ENCODE measurements at regions not wholly inside any gene's neighbourhood (a gene's known extent, or its start where the extent isn't known, plus 50 kb on each side); places are given as distances from the start of the nearest gene placed in this dataset.

- H3K27ac ChIP-seq (ENCODE audit: insufficient read depth, low read depth, low read length): no peak overlapping the region
- H3K9me1 ChIP-seq (replicated peaks; ENCODE audit: control insufficient read depth, extremely low read depth, insufficient read depth, low read length): no peaks in the 10 kb centered on the region
- ChIA-PET POLR2A (no interaction called here), CTCF (no interaction called here)
- H3K27me3 ChIP-seq (ENCODE audit: control insufficient read depth in 2 of 2, insufficient read depth in 2 of 2, low read length in 2 of 2): no peaks in the 10 kb centered on the region
- no peak for TF ChIP-seq MYC (IDR thresholded peaks at IDR 0.05; ENCODE audit: low read depth, low read length)
- no peak for TF ChIP-seq JUN (IDR thresholded peaks at IDR 0.05; ENCODE audit: borderline replicate concordance, insufficient read depth, insufficient read length, low read depth)
- no peak for TF ChIP-seq EZH2 (IDR thresholded peaks at IDR 0.05; ENCODE audit: borderline replicate concordance, low read depth, low read length, severe bottlenecking)
- DNase-seq (ENCODE audit: low read depth, low spot score) (no peak), FAIRE-seq (no peak)
- no peak overlapping the region for H2AFZ ChIP-seq (ENCODE audit: low read depth, low read length)
- no peaks in the 10 kb centered on the region for H3K9me3 ChIP-seq (replicated peaks; ENCODE audit: control insufficient read depth, insufficient read depth, low read length)
- intact Hi-C loops (cut with micrococcal nuclease): no loop called here
- H3K4me1 ChIP-seq (ENCODE audit: control insufficient read depth, extremely low read depth, insufficient read depth, low read length): no peaks in the 10 kb centered on the region
- H3K9ac ChIP-seq (replicated peaks; ENCODE audit: extremely low read depth, insufficient read depth, low read length): no peak overlapping the region
- no peaks in the 10 kb centered on the region for H3K36me3 ChIP-seq (ENCODE audit: control insufficient read depth in 2 of 2, extremely low read depth in 1 of 2, insufficient read depth in 2 of 2, low read length in 2 of 2)
- H3K4me2 ChIP-seq (ENCODE audit: insufficient read depth, low read length): no peak overlapping the region
- no peak overlapping the region for H3K4me3 ChIP-seq (replicated peaks in 1 of 3; ENCODE audit: insufficient read depth in 1 of 3, low read depth in 1 of 3, low read length in 3 of 3)
- H3K79me2 ChIP-seq (ENCODE audit: control insufficient read depth, insufficient read depth, low read length): no peaks in the 10 kb centered on the region
- dilution Hi-C loops (cut with MboI; ENCODE audit: extremely low pct_ligation_motif_present, low sequenced_read_pairs): no loop called here
- no TSS peak for BruUV-seq (replicated peaks)
- no peaks in the 10 kb centered on the region for H4K20me1 ChIP-seq (replicated peaks; ENCODE audit: control insufficient read depth, extremely low read depth, insufficient read depth, low read length)
Observed at GRCh38 chr12:3961591-3961990, 88.4 kb upstream of the PARP11 start.

DNA sequence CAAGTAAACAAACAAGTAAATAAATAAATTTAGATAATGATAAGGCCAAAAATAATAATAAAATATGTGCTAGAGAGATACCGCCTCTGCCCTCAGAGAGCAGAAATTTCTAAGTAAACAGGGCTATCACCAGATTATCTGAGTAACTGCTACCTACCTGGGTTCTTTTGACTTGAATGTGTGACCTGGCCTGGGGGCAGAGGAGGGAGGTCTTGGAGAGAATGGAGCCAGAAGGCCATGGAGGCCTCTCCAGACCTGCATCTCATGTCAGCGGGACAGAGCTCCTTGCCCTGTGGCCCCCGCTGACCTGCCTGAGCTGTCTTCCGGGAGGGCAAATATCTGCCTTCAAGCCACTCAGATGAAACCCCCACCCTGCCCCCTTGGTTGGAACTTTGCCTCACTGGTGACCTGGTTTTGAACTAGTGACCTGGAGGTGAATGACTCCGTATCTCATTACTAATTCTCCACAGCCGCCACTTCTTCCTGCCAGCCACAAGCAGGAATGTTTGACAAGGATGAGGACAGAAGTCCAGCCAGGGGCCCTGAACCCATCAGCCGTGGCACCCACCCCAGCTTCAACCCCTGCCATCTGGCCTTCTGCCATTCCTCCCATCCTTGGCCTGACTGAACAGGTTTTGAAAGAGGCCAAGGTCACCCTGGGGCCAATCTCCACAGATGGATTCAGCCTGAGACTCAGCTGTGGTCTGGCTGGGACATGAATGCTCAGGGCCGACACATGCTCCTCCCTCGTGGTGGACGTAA, 86.8 kb upstream of the PARP11 start:
- no peak overlapping the region for H2AFZ ChIP-seq (ENCODE audit: low read depth, low read length)
- dilution Hi-C loops (cut with MboI; ENCODE audit: extremely low pct_ligation_motif_present, low sequenced_read_pairs) (no loop called here), intact Hi-C loops (cut with micrococcal nuclease) (no loop called here)
- ChIA-PET POLR2A (no interaction called here), CTCF (interaction anchor here (0.7 kb wide), 1 partner anchor 25 kb away, joined by 3 read pairs; no protein-coding TSS in a partner anchor)
- no TSS peak for BruUV-seq (replicated peaks)
- H4K20me1 ChIP-seq (replicated peaks; ENCODE audit: control insufficient read depth, extremely low read depth, insufficient read depth, low read length): no peaks in the 10 kb centered on the region
- no peaks in the 10 kb centered on the region for H3K9me3 ChIP-seq (replicated peaks; ENCODE audit: control insufficient read depth, insufficient read depth, low read length)
- no peaks in the 10 kb centered on the region for H3K79me2 ChIP-seq (ENCODE audit: control insufficient read depth, insufficient read depth, low read length)
- FAIRE-seq (no peak), DNase-seq (ENCODE audit: low read depth, low spot score) (no peak)
- no peak overlapping the region for H3K9ac ChIP-seq (replicated peaks; ENCODE audit: extremely low read depth, insufficient read depth, low read length)
- no peak overlapping the region for H3K4me3 ChIP-seq (replicated peaks in 1 of 3; ENCODE audit: insufficient read depth in 1 of 3, low read depth in 1 of 3, low read length in 3 of 3)
- H3K36me3 ChIP-seq (ENCODE audit: control insufficient read depth in 2 of 2, extremely low read depth in 1 of 2, insufficient read depth in 2 of 2, low read length in 2 of 2): no peaks in the 10 kb centered on the region
- no peak for TF ChIP-seq JUN (IDR thresholded peaks at IDR 0.05; ENCODE audit: borderline replicate concordance, insufficient read depth, insufficient read length, low read depth)
- no peak for TF ChIP-seq EZH2 (IDR thresholded peaks at IDR 0.05; ENCODE audit: borderline replicate concordance, low read depth, low read length, severe bottlenecking)
- TF ChIP-seq, protein P1, sequence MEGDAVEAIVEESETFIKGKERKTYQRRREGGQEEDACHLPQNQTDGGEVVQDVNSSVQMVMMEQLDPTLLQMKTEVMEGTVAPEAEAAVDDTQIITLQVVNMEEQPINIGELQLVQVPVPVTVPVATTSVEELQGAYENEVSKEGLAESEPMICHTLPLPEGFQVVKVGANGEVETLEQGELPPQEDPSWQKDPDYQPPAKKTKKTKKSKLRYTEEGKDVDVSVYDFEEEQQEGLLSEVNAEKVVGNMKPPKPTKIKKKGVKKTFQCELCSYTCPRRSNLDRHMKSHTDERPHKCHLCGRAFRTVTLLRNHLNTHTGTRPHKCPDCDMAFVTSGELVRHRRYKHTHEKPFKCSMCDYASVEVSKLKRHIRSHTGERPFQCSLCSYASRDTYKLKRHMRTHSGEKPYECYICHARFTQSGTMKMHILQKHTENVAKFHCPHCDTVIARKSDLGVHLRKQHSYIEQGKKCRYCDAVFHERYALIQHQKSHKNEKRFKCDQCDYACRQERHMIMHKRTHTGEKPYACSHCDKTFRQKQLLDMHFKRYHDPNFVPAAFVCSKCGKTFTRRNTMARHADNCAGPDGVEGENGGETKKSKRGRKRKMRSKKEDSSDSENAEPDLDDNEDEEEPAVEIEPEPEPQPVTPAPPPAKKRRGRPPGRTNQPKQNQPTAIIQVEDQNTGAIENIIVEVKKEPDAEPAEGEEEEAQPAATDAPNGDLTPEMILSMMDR (IDR thresholded peaks at IDR 0.05; ENCODE audit: extremely low read depth in 1 of 2, insufficient read depth in 1 of 2, low read depth in 1 of 2, low read length in 2 of 2): no peak
- TF ChIP-seq GATA2 (IDR thresholded peaks at IDR 0.05; ENCODE audit: insufficient read depth, insufficient read length, low read depth, low read length): no peak
- no peak for TF ChIP-seq FOS (IDR thresholded peaks at IDR 0.05; ENCODE audit: borderline replicate concordance, insufficient read depth, low read length)
- no peak for TF ChIP-seq POLR2AphosphoS5 (IDR thresholded peaks at IDR 0.05; ENCODE audit: insufficient read depth, low read depth, low read length)
- no peak overlapping the region for H3K4me2 ChIP-seq (ENCODE audit: insufficient read depth, low read length)
- H3K27me3 ChIP-seq (ENCODE audit: control insufficient read depth in 2 of 2, insufficient read depth in 2 of 2, low read length in 2 of 2): no peaks in the 10 kb centered on the region
- H3K4me1 ChIP-seq (ENCODE audit: control insufficient read depth, extremely low read depth, insufficient read depth, low read length): no peaks in the 10 kb centered on the region
- H3K9me1 ChIP-seq (replicated peaks; ENCODE audit: control insufficient read depth, extremely low read depth, insufficient read depth, low read length): no peaks in the 10 kb centered on the region
- H3K27ac ChIP-seq (ENCODE audit: insufficient read depth, low read depth, low read length): no peak overlapping the region

Data from endothelial cell of umbilical vein (primary cell).